GM18868 (cell line): ENCODE measurements at regions not wholly inside any gene's neighbourhood (a gene's known extent, or its start where the extent isn't known, plus 50 kb on each side); places are given as distances from the start of the nearest gene placed in this dataset.
A peak's percentile ranks its signal among the peaks of the same experiment; 100 is the strongest.
"Not testable (repeated sequence)": the region's sequence is repeated elsewhere in the genome, so short reads cannot be mapped to it uniquely, and the experiment has no call there.

Experiments
- ATAC-seq: cut with Tn5 transposase; IDR thresholded peaks from one replicate; pipeline ENCODE4 v1.9.1; 2021; ENCODE audit warnings: mild to moderate bottlenecking, moderate library complexity; ENCODE audit not compliant: unreplicated experiment

GRCh38 chr12:76183459-76184186 is 99.1 kb upstream of the NAP1L1 start:
- peak; percentile 95 for ATAC-seq

- ATAC-seq: no peak
Observed at GRCh38 chr12:76180401-76181277, 96.2 kb upstream of the NAP1L1 start.

DNA sequence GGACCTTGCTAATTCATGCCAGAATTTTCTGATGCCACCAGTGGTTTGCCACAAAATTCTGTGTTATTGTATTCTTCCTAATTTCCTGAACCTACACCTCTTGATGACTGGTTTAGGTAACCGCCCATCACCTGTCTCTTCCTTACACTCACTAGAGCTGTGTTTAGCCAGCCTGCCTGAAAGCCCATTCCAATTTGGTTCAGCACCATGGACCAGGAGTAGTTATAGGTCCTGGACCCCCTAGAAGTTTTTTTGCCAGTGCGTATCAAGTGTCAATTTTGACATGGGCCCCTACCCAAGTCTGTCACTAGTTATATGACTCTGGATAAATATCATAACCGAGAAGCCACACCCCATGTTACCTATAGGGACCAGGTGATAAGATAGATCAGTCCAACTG is 94.0 kb upstream of the NAP1L1 start:
- ATAC-seq: no peak

DNA sequence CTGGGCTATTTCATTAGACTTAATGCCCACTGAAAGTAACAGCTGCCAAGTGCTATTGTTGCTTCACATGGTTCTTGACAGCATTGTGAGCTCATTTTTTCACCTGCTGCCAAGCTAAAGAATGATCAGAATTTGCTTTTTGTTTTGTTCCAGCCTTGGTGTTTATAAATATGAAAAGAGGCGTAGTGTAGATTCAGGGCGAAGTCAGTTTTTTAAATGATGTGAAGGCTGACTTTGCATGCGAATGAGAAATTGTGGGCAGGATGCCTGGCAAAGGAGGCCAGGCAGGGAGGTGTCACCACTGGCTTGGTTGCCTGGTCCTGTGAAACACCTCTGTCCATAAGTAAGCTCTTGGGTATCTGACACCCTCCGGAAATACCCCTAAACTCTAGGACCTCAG is 93.3 kb upstream of the NAP1L1 start:
- ATAC-seq: no peak

- ATAC-seq: no peak
Observed at GRCh38 chr12:76176940-76177339, 92.5 kb upstream of the NAP1L1 start.

DNA sequence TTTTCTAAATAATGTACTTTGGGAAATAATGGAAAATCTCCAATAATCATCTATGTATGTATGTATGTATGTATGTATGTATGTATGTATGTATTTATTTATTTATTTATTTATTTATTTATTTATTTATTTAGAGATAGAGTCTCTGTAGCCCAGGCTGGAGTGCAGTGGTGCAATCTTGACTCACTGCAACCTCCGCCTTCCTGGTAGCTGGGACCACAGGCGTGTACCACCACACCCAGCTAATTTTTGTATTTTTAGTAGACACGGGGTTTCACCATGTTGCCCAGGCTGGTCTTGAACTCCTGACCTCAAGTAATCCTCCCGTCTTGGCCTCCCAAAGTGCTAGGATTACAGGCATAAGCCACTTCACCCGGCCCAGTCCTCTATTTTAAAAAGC is 91.5 kb upstream of the NAP1L1 start:
- ATAC-seq: not testable (repeated sequence)

DNA sequence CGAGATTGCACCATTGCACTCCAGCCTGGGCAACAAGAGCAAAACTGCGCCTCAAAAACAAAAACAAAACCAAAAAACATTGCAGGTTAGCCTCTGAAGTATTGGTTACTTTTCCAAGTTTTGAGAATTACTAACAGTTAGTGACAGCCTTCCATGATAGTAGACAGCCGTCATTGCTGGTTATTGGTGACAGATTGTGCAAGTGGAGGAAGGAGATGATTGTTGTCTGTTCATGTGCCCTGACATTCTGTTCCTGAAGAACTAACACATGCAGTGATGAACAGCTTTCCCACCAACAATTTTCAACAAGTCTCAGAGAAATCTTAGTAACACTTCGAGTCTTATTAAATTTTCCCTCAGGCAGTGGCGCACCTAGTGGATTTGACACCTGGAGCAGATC is 89.3 kb upstream of the NAP1L1 start:
- ATAC-seq: no peak

DNA sequence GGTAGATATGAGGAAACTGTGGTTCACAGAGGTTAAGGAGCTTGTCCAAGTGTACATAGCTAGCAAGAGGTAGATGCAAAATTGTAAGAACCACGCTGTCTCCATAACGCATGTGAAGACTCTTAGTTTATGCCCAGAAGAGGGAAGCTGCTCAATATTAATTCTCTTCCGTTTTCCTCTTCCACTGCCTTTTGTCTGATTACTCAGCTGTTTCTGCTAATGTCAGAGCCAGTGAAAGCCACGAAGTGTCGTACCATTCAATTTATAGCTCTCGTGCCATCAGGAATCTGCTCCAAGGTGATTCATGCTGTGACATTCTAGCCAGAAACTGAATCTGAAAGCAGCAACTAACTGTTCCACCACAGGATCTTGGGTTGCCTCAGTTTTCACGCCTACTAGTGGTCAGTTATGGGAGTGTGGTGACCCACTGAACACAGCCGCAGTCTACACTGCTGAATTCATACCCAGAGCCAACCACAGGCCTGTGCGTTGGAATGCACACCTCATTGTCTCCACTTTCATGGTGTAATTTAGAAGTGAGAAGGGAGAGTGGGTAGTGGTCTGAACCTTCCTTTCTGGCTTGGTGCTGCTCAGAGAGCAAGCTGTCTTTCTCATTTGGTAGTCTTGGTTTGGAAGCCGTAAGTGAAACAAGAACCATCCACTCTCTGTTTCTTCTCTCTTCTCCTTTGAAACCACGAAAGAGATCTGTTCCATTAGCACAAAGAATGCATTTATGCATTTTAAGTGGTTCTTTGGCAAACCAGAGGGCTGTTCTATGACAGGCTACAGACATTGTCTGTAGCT is 74.2 kb upstream of the NAP1L1 start:
- peak; percentile 98 for ATAC-seq

DNA sequence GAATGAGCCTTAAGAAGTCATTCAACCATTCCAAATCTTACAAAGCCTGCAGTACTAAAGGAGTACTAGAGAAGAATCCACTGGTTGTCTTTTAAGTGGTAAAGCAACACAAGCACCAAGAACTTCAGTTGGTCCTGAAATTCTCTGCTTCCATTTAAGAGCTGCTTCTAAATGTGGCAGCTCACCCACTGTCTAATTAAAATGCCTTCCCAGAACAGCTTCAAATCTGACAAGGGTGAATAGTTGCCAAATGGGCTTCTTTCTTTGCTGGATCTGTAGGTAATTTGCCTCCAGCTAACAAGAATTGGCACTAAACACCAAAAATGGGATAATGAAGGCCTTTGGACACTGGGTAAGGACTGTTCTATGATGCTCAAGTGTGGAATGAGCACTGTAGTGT is 72.2 kb upstream of the NAP1L1 start:
- ATAC-seq: no peak

- ATAC-seq: no peak
Observed at GRCh38 chr12:76156314-76156713, 71.8 kb upstream of the NAP1L1 start.

GRCh38 chr12:76155157-76155670 is 70.7 kb upstream of the NAP1L1 start:
- ATAC-seq: no peak

GRCh38 chr12:76153616-76154015 is 69.1 kb upstream of the NAP1L1 start:
- no peak for ATAC-seq

GRCh38 chr12:76152181-76152807 is 67.8 kb upstream of the NAP1L1 start:
- ATAC-seq: peak; percentile 94

GRCh38 chr12:76144245-76144549 is 59.7 kb upstream of the NAP1L1 start:
- ATAC-seq: peak; percentile 34

DNA sequence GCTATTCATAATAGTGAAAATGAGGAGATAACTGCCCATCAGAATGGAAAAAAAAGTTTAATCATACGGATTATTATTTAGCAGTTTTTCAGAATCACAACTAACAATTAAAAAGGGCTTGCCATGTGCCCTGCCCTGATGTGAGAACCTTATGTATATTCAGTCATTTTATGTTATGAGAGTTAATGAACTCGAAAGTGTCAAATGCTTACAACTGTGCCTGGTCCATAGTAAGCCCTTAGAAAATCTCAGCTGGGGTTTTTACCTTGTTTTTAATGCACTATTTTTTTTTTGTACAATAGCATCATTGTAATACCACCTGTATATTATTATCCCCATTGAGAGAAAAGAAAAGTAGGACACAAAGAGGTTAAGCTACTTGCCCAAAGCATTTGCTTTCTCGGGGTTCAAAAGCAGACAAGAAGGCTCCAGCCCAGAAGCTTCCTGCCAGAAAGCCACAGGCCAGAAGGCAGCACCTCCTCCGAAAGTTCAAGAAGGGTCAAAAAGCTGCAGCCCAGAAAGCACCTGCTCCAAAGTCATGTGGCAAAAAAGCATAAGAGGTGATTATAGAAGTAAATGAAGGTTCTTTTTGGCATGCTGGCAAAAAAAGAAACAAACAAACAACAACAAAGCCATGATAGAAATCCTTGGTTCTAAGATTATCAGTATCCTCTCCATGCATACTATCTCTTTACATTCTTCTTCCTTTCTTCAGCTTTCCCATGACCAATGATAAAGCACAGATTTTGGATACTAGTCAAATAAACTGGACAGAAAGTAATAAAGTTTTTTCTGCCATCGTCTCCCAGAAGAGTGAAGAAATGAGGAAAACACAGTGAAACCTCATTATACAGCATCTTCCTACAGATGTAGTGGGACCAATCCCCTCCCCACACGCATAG is 59.1 kb upstream of the NAP1L1 start:
- ATAC-seq: peak; percentile 93

DNA sequence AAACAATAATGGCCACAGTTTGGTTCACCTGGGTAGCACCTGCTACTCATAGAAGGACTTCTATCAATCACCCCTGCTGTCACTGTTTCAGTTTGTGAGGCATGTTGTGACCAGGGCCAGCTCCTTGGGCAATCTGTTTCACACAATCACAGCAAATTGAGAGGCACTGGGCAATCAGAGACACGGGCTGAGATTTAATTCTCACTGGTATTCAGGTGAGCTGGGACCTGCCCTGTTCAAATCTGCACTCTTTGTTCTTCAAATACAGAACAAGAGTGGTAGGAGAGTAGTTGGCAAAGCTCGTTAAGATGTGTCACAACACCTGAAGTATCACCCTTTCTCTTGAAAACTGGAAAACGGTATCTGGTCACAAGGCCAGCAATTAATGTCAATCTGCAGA is 57.8 kb upstream of the NAP1L1 start:
- no peak for ATAC-seq

DNA sequence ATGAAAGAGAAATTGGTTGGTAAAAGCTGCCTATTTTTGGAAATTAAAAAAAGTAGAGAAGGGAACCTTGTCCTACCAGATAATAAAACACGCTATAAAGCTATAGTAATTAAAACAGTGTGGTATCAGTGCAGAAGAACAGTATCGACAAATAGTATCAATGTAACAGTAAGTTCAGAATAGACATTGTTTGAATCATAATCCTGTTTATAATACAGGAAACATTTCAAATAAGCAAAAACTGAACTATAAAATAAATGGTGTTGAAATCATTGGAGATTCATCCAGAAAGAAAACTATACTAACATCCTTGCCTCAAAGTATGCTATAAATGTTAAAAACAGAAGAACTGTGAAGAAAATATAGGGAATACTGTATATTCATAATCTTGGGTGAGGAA is 54.2 kb upstream of the NAP1L1 start:
- ATAC-seq: no peak

GRCh38 chr12:76137606-76138005 is 53.1 kb upstream of the NAP1L1 start:
- ATAC-seq: no peak

- no peak for ATAC-seq
Observed at GRCh38 chr12:76135456-76135855, 51.0 kb upstream of the NAP1L1 start.
